Activated naive CD8-positive, alpha-beta T cell treated with anti-CD3 and anti-CD28 coated beads, Interleukin-2, amount 50 U/mL, for 24 hours (primary cell): ENCODE measurements at regions not wholly inside any gene's neighbourhood (a gene's known extent, or its start where the extent isn't known, plus 50 kb on each side); places are given as distances from the start of the nearest gene placed in this dataset.
"Not testable (repeated sequence)": the region's sequence is repeated elsewhere in the genome, so short reads cannot be mapped to it uniquely, and the experiment has no call there.

ENCODE experiments used
- ATAC-seq: fragments of 150-1000 bp; cut with Tn5 transposase; one replicate; pipeline ENCODE4 v1.10.0; 2021
- DNase-seq: peaks from one replicate; pipeline ENCODE4 v3.0.0; 2021
- H3K27ac Mint-ChIP-seq: one replicate; pipeline ENCODE4 v1.8.0; 2021; ENCODE audit warnings: mild to moderate bottlenecking, mixed read lengths
- H3K27me3 Mint-ChIP-seq: one replicate; pipeline ENCODE4 v1.8.0; 2021; ENCODE audit warnings: mixed read lengths
- H3K36me3 Mint-ChIP-seq: one replicate; pipeline ENCODE4 v1.8.0; 2021; ENCODE audit warnings: low read depth, mixed read lengths
- H3K4me1 Mint-ChIP-seq: one replicate; pipeline ENCODE4 v1.8.0; 2021; ENCODE audit warnings: mixed read lengths
- H3K4me3 Mint-ChIP-seq: one replicate; pipeline ENCODE4 v1.8.0; 2021; ENCODE audit warnings: mild to moderate bottlenecking, moderate library complexity, mixed read lengths
- H3K9me3 Mint-ChIP-seq: one replicate; pipeline ENCODE4 v1.8.0; 2021; ENCODE audit warnings: mixed read lengths

DNA sequence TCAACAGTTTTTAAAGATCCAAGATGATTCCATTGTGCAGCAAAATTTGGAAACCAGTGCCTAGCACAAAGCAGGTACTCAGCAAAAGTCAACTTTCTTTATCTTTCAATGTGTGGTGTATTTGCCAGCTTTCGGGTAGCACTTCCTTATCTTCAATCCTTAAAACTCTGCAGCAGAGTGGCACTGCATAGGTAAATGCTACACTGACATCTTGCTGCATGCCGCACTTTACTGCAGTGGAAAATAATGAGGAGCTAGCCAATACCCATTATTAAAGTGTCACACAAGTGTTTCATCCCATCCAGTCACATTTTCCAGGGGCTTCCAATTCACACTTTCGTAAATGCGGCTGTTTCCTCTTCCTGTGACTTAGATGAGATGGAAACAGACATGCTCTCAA lies 401.7 kb upstream of the SPATA31A3 start:
- H3K9me3 Mint-ChIP-seq, H3K27ac Mint-ChIP-seq, H3K4me3 Mint-ChIP-seq, H3K36me3 Mint-ChIP-seq, H3K27me3 Mint-ChIP-seq, ATAC-seq, DNase-seq, H3K4me1 Mint-ChIP-seq: not testable (repeated sequence)

DNA sequence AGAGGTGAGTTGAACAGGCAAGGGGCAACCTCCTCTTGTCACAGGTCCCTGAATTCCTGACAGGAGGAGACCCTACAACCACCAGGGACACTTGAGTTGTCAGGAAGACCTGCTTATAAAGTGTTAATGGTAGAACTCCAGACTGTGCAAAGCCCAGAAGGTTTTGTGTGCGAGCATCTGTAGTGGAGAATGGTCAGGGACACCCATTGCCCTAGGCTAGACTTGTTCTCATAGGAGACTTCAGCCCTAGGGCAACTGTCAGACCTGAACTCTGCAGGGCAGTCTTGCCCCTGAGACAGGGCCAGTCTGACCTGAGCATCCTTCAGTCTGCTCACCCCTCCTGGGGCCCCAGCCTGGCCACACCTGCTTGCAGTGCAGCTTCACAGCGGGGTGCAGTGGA lies 377.3 kb upstream of the SPATA31A3 start:
- not testable (repeated sequence) for H3K36me3 Mint-ChIP-seq, H3K27ac Mint-ChIP-seq, DNase-seq, H3K4me1 Mint-ChIP-seq, H3K9me3 Mint-ChIP-seq, ATAC-seq, H3K27me3 Mint-ChIP-seq, H3K4me3 Mint-ChIP-seq

DNA sequence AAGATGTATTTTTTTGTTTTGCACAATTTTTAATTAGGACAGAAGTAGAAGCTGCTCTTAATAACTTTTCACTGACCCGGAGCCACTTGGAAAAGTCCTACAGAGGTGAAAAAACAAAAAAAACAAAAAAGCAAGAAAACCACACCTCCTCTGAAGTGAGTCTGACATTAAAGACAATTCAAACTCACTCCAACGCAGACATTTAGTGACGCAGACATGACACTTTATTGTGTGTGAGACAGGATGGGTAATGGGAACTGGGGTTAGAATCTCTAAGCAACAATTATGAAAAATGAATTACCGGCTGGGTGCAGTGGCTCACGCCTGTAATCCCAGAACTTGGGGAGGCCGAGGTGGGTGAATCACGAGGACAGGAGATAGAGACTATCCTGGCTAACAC lies 370.0 kb upstream of the SPATA31A3 start:
- not testable (repeated sequence) for ATAC-seq, H3K4me1 Mint-ChIP-seq, H3K9me3 Mint-ChIP-seq, H3K4me3 Mint-ChIP-seq, DNase-seq, H3K27ac Mint-ChIP-seq, H3K36me3 Mint-ChIP-seq, H3K27me3 Mint-ChIP-seq

DNA sequence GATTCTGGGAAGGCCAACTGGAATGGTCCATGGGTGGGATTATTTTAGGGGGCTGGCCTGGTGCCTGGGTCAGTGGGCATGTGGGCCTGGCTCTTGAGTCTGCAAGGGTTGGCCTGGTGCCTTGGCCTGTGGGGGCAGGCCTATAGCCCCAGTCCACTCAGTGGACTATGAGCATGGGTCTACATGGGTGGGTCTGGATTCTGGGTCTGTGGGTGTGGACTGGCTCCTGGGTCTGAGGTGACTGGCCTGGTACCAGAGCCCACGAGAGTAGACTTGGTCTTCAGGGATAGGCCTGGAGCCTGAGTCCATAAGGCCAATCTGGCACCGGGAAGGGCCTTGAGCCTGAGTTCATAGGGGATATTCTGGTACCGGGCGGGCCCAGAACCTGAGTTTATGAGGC lies 361.6 kb upstream of the SPATA31A3 start:
- DNase-seq, H3K27ac Mint-ChIP-seq, H3K4me3 Mint-ChIP-seq, ATAC-seq, H3K9me3 Mint-ChIP-seq, H3K4me1 Mint-ChIP-seq, H3K36me3 Mint-ChIP-seq, H3K27me3 Mint-ChIP-seq: not testable (repeated sequence)

DNA sequence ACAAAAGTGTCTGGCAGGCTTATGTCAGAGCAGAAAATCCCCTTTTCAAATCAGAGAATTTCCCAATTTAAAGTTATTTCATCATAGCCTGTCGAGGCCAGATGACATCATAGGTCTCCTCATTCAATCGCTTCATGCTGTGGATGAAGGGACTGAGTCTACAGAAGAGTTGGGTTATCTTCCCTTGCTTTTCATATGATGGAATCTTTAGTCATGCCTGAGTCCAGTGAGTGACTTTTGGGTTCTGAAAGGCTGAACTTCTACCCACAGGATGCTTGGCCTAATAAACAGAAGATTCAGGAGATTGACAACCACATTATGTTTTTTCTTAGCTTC lies 357.0 kb upstream of the SPATA31A3 start:
- not testable (repeated sequence) for ATAC-seq, H3K36me3 Mint-ChIP-seq, H3K9me3 Mint-ChIP-seq, DNase-seq, H3K27ac Mint-ChIP-seq, H3K27me3 Mint-ChIP-seq, H3K4me1 Mint-ChIP-seq, H3K4me3 Mint-ChIP-seq

DNA sequence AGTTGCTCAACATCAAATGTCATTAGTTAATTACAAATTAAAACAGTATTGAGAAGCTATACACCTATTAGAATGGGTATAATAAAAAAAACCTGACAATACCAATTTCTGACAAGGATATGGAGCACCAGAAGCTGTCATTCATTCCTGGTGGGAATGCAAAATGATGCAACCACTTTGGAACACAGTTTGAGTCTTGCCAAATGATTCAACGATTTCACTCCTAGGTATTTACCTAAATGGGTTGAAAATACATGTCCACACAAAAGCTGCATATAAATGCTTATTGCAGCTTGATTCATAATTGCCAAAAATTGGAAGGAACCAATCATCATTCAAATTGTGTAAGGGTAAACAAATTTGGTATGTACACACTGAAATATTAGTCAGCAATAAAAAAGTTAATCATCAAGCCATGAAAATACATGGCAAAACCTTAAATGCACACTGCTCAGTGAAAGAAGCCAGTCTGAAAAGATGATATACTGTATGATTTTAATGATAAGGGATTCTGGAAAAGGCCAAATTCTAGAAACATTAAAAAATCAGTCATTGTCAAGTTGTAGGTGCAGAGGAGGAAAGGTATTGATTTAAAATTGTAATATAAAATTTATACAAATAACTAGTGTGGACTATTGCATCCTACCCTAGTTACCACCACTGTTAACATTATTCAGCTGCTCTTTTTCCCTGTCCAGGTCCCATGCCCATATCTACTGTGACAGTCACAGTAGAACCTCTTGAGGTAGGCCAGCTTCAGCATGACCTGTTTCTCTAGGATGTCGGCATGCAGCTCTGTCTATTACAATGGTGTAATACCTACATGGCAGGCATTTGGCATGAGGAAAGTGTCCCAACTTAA lies 356.4 kb upstream of the SPATA31A3 start:
- ATAC-seq, H3K36me3 Mint-ChIP-seq, H3K9me3 Mint-ChIP-seq, H3K4me3 Mint-ChIP-seq, H3K27ac Mint-ChIP-seq, DNase-seq, H3K4me1 Mint-ChIP-seq, H3K27me3 Mint-ChIP-seq: not testable (repeated sequence)

DNA sequence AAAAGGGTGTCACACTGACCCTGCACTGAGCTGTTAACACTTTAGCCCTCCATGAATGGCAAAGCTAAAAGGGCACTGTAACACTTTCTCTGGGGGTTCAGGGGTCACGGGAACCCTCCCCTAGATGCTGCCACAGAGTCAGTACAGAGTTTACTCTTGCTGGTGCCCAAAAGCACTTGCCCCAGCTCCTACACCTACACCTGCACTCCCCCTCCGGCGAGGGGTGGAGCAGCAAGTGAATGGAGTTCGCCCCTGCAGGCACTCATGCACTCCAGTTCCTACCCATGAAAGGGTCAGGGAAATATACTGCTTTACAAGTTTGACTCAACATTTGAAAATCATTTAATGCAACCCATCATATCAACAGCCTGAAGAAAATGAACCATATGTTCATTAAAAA lies 355.7 kb upstream of the SPATA31A3 start:
- not testable (repeated sequence) for ATAC-seq, H3K4me3 Mint-ChIP-seq, H3K4me1 Mint-ChIP-seq, H3K27me3 Mint-ChIP-seq, DNase-seq, H3K27ac Mint-ChIP-seq, H3K36me3 Mint-ChIP-seq, H3K9me3 Mint-ChIP-seq

DNA sequence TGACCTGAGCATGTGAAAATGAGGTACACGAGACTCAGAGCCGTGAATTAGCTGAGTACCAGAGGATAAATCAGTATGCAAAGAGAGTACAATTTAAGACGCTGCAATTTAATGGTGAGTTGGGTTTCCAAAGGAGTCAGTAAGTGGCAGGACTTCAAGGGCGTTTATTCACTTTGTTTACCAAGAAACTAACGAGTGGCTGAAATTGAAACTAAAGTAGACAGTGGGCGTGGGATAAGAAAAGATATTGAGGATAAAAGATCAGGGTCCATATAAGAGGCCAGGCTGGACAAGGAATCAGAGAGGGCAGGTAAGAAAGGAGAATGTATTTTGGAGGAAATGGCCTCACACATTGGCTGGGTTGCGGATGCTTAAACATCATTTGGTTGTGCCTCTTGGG lies 346.9 kb upstream of the SPATA31A3 start:
- H3K36me3 Mint-ChIP-seq, H3K9me3 Mint-ChIP-seq, H3K27me3 Mint-ChIP-seq, H3K27ac Mint-ChIP-seq, DNase-seq, H3K4me3 Mint-ChIP-seq, ATAC-seq, H3K4me1 Mint-ChIP-seq: not testable (repeated sequence)

DNA sequence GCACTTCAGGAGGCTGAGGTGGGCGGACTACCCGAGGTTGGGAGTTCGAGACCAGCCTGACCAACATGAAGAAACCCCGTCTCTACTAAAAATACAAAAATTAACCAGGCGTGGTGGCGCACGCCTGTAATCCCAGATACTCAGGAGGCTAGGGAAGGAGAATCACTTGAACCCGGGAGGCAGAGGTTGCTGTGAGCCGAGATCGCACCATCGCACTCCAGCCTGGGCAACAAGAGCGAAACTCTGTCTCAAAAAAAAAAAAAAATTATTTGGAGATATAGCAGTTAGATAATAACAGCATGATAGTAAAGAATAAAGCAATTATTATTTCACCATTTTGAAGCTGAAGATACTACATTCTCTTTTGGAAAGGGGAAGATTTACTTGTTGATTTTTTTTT lies 345.9 kb upstream of the SPATA31A3 start:
- not testable (repeated sequence) for H3K27ac Mint-ChIP-seq, H3K4me3 Mint-ChIP-seq

DNA sequence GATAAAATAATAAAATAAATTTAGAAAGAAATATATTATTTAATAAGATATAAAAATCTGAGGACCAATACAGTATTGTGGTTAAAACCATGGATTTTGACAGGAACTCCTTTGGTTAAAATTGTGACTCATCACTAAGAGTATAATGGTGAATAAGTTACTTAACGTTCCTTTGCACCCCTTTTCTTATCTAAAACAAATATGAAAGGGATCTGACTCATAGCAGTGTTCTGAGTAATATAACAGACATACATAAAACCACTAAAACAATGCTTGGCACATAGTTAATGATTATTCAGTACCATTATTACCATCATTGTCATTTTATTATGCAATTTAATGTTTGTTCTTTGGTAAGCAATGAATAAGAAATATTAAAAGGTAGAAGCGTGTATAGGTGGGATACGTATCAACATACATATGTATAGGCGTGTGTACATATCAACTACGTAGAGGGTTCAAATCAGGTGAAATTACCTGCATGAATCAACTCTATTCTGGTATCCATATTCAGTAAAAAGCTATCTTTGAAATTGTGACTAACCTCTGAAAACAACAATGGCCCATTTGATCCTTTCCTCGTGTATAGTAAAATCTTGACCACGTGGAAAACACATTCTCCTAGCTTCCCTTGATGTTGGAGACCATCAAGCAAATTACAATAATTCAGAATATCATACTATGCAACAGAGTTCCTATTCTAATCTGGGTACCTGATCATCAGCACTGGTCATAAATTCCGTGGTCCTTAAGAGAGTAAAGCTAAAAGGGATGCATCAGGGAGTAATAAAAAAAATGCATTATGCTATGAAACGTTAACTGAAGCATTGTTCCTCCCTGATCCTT lies 342.6 kb upstream of the SPATA31A3 start:
- ATAC-seq, result not testable (repeated sequence)

More for the DNA sequence above, 345.9 kb upstream of the SPATA31A3 start:
- not testable (repeated sequence) for H3K4me1 Mint-ChIP-seq, H3K27me3 Mint-ChIP-seq, DNase-seq, H3K9me3 Mint-ChIP-seq, ATAC-seq, H3K36me3 Mint-ChIP-seq

DNA sequence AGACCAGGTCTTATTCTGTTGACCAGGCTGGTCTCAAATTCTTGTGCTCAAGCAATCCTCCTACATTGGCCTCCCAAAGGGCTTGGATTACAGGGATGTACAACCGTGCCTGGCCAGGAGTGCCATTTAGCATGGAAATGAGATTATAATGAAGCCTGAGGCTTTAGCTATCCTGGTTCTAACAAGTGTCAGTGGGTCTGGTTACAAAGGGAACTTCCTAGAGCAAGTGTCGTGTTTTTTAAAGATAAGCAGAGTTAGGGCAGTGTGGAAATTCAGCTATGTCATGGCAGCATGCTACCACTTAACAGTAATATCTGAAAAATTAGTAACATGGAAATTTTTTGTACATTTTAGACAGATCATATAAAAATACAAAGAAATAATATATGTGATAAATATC lies 339.3 kb upstream of the SPATA31A3 start:
- DNase-seq, H3K4me1 Mint-ChIP-seq, ATAC-seq, H3K27ac Mint-ChIP-seq, H3K36me3 Mint-ChIP-seq, H3K9me3 Mint-ChIP-seq, H3K4me3 Mint-ChIP-seq, H3K27me3 Mint-ChIP-seq: not testable (repeated sequence)

More for the DNA sequence above, 342.6 kb upstream of the SPATA31A3 start:
- H3K9me3 Mint-ChIP-seq, H3K27ac Mint-ChIP-seq, H3K27me3 Mint-ChIP-seq, DNase-seq, H3K4me1 Mint-ChIP-seq, H3K4me3 Mint-ChIP-seq, H3K36me3 Mint-ChIP-seq: not testable (repeated sequence)

DNA sequence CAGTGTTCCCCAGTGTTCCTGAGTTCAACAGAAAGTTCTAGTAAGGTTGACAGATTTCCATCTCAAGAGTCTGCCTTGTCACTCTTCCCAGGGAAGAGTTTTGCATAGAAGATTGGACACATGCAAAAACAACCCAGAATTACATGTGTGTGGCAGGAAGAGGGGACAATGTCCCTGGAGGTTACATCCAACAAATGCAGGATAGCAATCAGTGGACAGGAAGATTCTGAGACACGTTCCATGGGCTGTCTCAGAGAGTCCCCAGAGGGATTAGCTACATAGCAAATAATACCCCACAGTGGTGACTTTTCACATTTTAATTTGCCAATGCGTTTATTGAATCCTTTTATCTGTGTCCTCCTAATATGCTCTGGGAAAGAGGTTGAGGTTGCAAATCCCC lies 321.1 kb upstream of the SPATA31A3 start:
- H3K27ac Mint-ChIP-seq, DNase-seq, H3K4me3 Mint-ChIP-seq, H3K36me3 Mint-ChIP-seq, H3K9me3 Mint-ChIP-seq, H3K27me3 Mint-ChIP-seq, H3K4me1 Mint-ChIP-seq, ATAC-seq: not testable (repeated sequence)

DNA sequence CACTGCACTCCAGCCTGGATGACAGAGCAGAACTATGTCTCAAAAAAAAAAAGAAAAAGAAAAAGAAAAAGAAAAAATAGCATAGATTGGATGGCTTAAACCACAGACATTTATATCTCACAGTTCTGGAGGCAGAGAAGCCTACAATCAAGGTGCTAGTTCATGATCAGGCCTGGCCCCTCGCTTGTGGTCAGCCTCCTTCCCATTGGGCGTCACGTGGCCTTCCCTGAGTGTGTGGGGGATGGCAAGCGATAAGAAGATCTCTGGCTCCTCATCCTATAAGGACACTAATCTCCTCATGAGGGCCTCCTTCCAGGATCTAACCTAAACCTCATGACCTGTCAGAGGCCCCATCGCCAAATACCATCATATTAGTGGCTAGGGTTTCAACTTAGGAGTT lies 320.2 kb upstream of the SPATA31A3 start:
- not testable (repeated sequence) for H3K4me1 Mint-ChIP-seq, H3K9me3 Mint-ChIP-seq, H3K27me3 Mint-ChIP-seq, ATAC-seq, DNase-seq, H3K36me3 Mint-ChIP-seq, H3K4me3 Mint-ChIP-seq, H3K27ac Mint-ChIP-seq

DNA sequence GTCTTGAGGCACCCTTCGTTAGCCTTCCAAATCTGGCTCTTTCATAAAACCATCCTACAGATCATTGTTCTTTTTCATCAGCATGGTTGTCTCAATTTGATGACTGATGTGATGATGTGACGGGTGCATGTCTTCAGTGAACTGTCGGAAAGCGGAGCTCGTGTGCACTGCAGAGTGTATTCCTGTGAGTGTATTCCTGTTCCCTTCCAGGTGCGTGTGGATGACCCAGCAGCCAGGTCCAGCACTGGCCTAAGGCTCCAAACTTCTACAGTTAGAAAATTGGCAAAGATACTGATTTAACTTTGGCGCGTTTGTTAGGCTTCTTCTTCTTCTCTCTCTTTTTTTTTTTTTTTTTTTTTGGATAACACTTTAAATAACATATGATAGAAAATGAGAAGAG lies 314.8 kb upstream of the SPATA31A3 start:
- H3K36me3 Mint-ChIP-seq, DNase-seq, H3K27ac Mint-ChIP-seq, H3K4me1 Mint-ChIP-seq, H3K4me3 Mint-ChIP-seq, ATAC-seq, H3K9me3 Mint-ChIP-seq, H3K27me3 Mint-ChIP-seq: not testable (repeated sequence)

DNA sequence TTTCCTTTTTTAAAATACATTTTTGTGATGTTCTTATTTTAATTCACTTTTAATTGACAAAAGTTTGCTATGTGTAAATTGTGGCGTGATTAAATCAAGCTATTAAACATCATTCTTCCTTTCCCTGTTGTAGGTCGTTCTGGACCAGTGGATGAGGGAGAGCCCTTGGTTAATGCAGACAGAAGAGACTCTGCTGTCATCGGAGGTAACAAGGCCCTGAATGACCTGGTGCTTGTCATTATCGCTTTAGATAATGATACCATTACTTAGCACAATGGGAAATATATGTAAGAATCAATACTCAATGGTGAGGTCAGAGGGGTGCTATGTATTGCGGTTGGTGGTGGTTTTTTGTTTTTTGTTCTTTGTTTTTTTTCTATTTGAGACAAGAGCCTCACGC lies 296.4 kb upstream of the SPATA31A3 start:
- not testable (repeated sequence) for DNase-seq, H3K4me1 Mint-ChIP-seq, H3K9me3 Mint-ChIP-seq, H3K27ac Mint-ChIP-seq, H3K36me3 Mint-ChIP-seq, H3K27me3 Mint-ChIP-seq, ATAC-seq, H3K4me3 Mint-ChIP-seq
